GM19397 (cell line): ENCODE measurements at regions not wholly inside any gene's neighbourhood (a gene's known extent, or its start where the extent isn't known, plus 50 kb on each side); places are given as distances from the start of the nearest gene placed in this dataset.
"Not testable (repeated sequence)": the region's sequence is repeated elsewhere in the genome, so short reads cannot be mapped to it uniquely, and the experiment has no call there.

Source experiments
- ATAC-seq: cut with Tn5 transposase; IDR thresholded peaks from one replicate; pipeline ENCODE4 v1.9.1; 2021; ENCODE audit warnings: mild to moderate bottlenecking, moderate library complexity; ENCODE audit not compliant: unreplicated experiment

DNA sequence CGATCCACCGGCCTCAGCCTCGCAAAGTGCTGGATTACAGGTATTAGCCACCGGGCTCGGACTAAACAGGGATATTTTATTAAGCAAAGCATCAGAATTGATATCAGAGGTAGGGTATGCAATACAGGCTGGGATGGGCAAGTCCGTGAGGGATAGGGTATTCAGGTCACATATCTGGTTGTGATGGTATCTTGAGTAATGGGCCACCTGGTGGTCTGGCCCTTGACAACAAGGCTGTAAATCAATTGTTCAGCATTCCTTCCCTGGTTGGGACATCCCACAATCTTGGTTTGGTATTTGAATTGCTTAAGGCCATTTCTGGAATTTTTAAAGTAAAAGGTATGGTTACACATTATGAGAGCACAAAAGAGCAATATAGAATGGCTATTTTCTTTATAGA lies 1588.0 kb downstream of the SLITRK1 start:
- no peak for ATAC-seq

GRCh38 chr13:82292334-82292733 lies 1589.9 kb downstream of the SLITRK1 start:
- ATAC-seq: no peak

GRCh38 chr13:82291852-82292251 lies 1590.4 kb downstream of the SLITRK1 start:
- no peak for ATAC-seq

DNA sequence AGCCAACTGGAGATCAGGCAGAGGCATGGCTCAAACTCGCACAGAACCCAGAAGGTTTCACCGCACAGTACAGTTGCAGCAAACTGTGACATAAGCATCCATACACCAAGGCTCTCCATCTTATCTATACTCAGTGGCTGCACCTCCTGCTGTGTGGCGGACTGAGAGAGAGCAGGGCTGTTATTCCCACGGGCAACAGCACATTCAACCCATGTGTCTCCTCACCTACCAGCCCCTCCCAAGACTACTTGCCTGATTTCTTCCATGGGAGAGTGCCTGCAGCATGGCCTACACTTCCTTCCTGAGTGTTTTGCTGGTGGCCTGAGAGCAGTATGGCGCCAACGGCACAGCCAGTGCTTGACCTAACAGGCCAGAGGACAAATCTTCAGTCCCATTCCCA lies 1606.6 kb downstream of the SLITRK1 start:
- ATAC-seq: no peak

GRCh38 chr13:82259284-82259683 lies 1623.0 kb downstream of the SLITRK1 start:
- ATAC-seq: no peak

- ATAC-seq: no peak
These were observed 1624.3 kb downstream of the SLITRK1 start for GRCh38 chr13:82257790-82258507.

DNA sequence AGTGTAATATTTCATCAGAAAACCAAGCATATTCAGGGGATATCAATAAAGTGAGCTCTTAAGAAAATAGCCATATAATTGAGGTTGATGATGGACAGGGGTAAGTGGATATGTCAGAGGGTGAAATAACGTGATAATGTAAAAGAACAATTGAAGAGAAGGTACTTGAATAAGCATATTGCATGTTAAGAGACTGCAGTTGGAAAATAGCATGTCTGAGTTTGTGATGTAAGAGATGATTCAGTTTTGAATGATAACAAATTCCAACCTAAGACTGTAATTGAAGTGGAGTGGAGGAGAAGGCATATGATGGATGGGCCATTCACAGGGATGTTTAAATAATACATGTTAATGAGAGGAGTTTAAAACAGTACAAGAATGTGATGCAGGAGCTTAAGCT lies 1633.5 kb downstream of the SLITRK1 start:
- ATAC-seq: no peak

DNA sequence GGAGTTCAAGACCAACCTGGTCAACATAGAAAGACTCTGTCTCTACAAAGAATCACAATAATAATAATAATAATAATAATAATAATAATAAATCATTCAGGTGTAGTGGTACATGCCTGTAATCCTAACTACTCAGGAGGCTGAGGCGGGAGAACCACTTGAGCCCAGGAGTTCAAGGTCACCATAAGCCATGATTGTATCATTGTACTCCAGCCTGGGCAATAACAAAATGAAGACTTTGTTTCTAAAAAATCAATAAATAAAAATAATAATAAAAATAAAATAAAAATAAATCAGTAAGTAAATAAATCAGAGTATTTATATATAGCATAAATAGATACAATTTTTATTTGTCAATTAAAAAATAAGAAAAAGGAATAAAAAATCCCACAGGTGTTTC lies 1636.4 kb downstream of the SLITRK1 start:
- no peak for ATAC-seq

GRCh38 chr13:82224806-82225205 lies 1657.5 kb downstream of the SLITRK1 start:
- no peak for ATAC-seq

DNA sequence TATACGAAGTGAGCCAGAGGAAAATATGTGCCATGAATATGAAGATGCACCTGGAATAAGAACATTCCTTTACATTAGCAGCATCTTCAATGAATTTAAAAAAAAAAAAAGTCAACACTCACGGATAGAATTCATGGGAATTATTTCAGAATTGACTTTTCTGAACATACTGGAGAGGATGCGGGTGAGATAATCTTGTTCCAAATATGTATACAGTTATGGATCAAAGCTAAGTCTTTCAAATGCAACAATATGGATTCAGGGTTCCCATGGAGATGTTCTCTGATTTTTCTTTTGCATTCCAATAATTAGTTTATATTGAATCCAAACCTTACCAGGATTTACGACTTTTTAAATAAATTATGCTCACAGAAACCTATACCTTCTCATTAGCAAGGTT lies 1660.7 kb downstream of the SLITRK1 start:
- no peak for ATAC-seq

- no peak for ATAC-seq
These were observed 1661.6 kb downstream of the SLITRK1 start for GRCh38 chr13:82220641-82221040.

DNA sequence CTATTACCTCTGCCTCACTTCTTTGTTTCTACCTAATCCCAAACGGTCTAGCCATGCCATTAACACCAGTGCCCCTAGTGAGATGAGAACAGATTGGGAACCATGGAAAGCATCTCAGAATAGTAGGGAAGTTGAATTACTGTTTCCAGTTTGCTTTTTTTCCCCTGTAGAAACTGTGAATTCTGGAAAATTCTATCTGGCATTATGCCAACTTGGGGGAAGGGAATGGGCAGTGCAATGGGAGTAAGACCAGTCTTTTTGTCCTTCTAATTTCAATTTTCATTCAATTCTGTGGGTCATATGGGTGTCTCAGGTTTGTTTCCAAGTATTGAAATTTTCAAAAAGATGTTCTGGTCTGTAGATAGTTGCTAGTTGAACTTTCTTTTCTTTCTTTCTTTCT lies 1666.1 kb downstream of the SLITRK1 start:
- ATAC-seq: no peak

- ATAC-seq: no peak
These were observed 1667.9 kb downstream of the SLITRK1 start for GRCh38 chr13:82214341-82214740.

GRCh38 chr13:82206241-82206640 lies 1676.0 kb downstream of the SLITRK1 start:
- no peak for ATAC-seq

GRCh38 chr13:82202398-82202797 lies 1679.9 kb downstream of the SLITRK1 start:
- ATAC-seq: no peak

DNA sequence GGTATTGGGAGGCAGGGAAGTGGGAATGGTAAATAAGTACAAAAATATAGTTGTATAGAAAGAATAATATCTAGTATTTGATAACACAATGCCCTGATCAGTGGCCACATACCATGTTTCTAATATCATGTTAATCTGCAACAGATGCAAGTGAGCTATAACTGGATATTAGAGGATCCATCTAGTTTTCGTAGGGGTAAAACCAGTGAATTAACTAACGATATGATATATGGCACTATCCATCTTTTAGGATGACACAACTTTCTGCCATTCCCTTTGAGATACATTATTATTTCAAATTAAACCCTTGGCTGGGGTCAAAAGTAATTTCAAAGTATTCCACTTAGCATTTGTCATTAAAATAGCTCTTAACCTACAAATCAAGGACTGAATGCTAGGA lies 1686.2 kb downstream of the SLITRK1 start:
- ATAC-seq: no peak

DNA sequence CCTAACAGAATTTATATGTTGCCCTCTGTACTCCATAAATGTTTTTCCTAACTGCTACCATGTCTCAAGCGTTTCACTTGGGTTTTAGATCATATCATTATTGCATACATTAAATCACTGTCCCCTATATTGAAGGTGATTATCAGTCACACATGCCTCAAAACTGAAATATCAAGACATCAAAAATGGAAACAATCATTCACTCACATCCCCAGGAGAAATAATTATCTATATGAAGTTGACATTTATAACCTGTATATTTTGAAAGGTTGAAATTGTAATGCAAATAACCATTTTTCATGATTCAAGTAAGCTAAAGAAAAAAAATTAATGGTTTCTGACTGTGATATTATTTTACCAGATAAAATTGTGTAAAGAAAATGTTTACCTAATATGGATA lies 1695.0 kb downstream of the SLITRK1 start:
- no peak for ATAC-seq

DNA sequence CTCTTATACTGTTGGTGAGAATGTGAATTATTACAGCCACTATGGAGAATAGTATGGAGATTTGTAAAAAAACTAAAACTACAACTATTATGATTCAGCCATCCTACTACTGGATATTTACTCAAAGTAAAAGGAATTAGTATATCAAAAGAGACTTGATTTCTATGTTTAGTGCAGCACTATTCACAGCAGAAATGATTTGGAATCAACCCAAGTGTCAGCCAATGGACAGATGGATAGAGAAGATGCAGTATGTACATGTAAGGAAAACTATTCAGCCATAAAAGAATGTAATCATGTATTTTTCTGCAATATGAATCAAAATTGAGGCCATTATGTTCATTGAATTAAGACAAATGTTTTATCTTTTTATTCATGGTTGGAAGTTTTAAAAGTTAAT lies 1705.5 kb downstream of the SLITRK1 start:
- no peak for ATAC-seq

- ATAC-seq: no peak
These were observed 1716.7 kb downstream of the SLITRK1 start for GRCh38 chr13:82165396-82166174.

- not testable (repeated sequence) for ATAC-seq
These were observed 1717.4 kb downstream of the SLITRK1 start for GRCh38 chr13:82164780-82165395.

- ATAC-seq: no peak
These were observed 1734.7 kb downstream of the SLITRK1 start for GRCh38 chr13:82147526-82147925.

DNA sequence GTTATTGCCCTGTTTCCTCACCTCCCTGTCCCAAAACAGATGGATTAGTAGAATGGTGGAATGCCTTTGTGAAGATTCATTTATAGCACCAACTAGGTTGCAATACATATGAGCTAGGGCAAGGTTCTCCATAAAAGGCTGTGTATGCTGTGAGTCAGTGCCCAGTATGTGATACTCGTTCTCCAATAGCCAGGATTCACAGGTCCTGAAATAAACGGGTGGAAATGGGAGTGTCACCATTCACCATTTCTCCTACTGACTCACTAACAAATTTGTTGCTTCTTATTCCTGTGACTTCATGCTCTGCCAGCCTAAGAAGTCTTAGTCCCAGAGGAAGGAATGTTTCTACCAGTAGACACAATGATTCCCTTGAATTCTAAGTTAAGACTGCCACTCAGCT lies 1745.4 kb downstream of the SLITRK1 start:
- ATAC-seq: no peak
